ENCODE measurements at regions not wholly inside any gene's neighbourhood (a gene's known extent, or its start where the extent isn't known, plus 50 kb on each side); places are given as distances from the start of the nearest gene placed in this dataset.

DNA sequence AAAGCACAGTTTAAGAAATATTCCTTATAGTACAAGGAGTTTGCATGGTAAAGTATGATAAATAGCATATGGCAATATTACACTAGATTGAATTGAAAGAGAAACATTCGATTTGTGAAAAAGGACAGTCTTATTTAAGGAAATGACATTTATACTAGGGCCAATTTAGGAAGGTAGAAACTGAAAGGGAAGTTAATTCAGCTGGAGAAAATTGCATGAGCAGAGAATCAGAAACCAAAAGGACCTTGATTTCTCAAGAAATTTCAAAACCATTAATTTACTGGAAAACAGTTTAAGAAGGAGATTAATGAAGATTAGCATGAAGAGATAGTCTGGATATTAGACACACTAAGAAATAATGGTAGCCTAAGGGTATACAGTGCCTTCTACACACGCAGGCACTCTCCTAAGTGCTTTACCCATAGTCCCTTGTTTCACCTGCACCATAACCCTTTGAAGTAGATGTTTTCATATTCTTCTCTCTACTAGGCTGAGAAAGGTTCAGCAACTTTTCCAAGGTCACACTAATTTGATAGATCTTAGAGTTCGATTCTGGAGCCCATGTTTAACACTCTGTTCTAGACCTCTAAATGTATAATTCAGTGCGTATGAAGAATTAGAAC is 259.1 kb upstream of the SLIT2 start:
- DNase-seq = no peak

GRCh38 chr4:19987746-19988145 is 264.0 kb upstream of the SLIT2 start:
- DNase-seq = no peak

GRCh38 chr4:19983072-19983471 is 268.6 kb upstream of the SLIT2 start:
- DNase-seq = no peak

DNA sequence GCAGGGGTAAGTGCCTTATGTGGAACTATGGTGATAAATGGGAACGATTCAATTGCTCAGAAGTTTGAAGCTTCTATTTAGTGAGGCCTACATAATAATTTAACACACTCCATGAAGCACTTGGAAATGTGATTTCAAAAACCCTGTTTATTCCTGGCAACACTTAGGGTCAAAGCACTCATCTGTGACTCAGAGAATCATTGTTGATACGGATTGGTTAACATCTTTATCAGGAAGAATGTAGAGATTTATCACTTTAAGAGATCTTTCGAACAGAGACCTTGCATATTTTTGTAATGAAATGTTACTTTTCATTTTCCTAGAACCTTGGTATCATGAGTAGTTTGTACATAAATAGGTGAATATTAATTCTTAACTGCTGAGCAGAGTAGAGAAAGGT is 269.1 kb upstream of the SLIT2 start:
- no peak for DNase-seq

DNA sequence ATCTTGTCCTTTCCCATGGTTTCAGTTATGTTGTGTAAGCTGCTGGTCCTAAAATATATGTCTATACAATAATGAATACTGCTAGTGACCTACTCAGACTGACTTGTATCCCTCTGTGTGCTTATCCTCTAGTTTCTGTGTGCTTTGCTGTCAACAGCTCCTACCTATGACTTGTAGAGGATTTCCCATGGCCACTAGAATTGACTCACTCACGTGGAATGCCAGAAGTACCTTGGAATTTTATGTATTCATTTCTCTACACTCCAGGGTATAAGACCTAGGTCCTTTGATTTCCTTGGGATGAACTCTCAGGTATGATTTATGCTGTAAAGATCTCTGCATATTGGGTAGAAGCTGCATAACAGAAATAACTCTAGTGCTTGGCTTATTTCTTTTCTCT is 279.9 kb upstream of the SLIT2 start:
- DNase-seq = no peak

DNA sequence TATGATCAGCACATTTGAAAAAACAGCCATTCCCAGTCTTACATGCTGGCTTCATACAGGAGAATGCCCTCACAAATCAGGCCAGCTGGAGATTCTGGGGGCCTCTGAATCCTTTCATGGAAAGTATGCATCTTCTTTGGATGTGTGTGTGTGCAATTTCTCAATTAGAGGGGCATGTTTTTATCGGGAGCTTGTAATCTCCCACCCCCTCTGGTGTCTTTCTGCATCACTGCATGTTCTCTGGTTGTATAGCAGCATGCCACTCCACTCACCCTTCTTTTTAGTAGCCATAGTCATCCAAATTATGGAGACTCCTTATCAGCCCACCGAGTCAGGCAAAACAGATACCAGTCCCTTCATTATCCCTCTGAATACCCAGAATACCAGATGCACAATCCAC is 282.2 kb upstream of the SLIT2 start:
- no peak for DNase-seq

- DNase-seq = no peak
Observed at GRCh38 chr4:19961091-19961490, 290.6 kb upstream of the SLIT2 start.

- no peak for DNase-seq
Observed at GRCh38 chr4:19958848-19959247, 292.9 kb upstream of the SLIT2 start.

DNA sequence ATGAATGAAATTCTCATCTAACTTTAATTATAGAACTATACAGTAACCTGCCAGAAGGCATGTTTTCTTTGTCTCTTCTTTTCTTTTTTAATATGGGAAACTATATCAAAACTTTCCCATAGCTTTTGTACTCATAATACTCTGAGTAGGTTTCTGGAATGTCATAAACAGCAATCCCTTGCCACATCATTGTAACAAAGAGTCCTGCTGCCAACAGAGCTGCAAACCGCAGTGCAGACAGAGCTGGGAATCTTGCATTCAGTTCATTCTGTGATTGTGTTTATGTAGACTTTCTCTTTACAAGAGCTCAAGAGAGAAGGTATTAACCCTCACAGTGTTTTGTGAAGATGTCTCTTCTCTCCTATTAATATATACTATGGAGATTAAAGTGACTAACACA is 304.4 kb upstream of the SLIT2 start:
- DNase-seq = no peak

DNA sequence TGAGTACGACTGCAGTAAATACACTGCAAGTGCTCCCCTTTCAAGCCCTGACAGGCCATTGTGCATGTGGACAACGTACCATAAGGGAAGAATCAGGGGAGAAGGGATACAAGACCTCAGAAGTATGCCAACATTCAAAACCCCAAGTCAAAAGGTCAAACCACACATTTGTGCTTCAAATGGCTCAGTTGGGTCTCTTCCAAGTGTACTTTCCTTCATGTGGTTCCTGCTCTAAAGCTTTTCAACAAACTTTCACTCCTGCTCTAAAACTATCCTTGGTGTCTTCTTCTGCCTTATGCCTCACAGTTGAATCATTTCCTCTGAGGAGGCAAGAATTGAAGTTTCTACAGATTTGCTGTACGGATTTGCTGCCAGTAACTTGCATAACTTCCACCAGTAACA is 305.7 kb upstream of the SLIT2 start:
- no peak for DNase-seq

- DNase-seq = no peak
Observed at GRCh38 chr4:19945501-19945900, 306.2 kb upstream of the SLIT2 start.

GRCh38 chr4:19944806-19945205 is 306.9 kb upstream of the SLIT2 start:
- no peak for DNase-seq

DNA sequence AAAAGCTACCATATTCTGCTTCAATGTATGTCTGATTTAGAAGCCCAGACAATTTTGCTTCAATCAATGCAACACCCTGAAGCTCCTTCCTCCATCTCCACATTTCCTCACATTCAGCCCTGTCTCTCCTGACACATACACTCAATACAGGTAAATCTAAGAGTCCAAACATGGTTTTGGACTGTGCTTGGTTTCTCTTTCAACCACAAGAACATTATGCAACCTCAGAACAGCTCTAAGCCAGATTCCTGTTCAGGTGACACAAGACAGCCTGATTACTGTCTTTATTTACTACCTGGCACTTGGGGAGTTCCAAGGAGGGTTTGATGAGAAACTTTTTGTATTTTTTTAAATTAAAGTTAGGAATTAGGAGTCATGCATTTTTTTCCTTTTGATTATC is 307.5 kb upstream of the SLIT2 start:
- no peak for DNase-seq

GRCh38 chr4:19941434-19941833 is 310.3 kb upstream of the SLIT2 start:
- DNase-seq = no peak

- no peak for DNase-seq
Observed at GRCh38 chr4:19940861-19941260, 310.8 kb upstream of the SLIT2 start.

DNA sequence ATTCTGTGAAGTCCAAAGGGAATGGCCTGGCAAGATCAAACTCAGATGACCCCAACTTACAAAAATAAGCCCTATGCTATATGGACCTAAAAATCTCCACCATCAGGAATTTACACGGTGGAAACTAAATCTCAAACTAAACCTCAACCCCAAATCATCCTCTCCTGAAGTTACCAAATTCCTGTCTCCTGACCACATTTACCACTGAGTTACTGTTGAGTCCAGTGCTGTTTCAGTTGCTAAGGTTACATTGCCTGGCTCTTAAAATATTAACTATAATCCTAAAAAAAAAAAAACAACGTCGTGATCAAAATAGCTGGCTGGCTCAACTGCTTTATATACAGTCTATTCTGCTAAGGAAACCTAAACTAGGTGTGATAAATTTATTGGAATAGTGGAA is 315.2 kb upstream of the SLIT2 start:
- no peak for DNase-seq

DNA sequence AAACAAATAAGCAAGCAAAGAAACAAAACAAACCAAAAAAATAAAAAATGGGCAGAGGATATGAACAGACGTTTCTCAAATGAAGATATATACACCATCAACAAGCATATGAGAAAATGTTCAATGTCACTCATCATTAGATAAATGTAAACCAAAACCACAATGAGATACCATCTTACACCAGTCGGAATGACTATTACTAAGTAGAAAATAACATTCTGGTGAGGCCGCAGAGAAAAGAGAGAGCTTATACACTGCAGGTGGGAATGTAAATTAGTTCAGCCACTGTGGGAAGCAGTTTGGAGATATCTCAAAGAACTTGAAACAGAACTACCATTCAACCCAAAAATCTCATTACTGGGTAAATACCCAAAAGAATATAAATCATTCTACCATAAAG is 321.0 kb upstream of the SLIT2 start:
- DNase-seq = no peak

DNA sequence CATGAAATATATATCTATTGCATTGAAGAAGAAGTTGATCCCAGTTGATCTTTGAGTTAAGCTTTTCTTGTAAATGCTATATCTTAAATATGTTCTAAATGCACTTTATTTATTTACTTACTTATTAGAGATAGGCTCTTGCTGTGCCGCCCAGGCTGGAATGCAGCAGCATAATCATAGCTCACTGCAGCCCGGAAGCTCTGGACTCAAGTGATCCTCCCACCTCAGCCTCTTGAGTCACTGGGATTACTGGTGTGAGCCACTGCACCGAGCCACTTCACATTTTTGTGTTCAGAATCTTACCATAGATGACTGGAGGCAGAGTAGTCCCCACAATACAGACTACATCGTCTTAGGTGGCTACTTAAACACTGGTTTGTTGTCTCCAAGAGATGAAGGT is 324.3 kb upstream of the SLIT2 start:
- no peak for DNase-seq

GRCh38 chr4:19925516-19925915 is 326.2 kb upstream of the SLIT2 start:
- DNase-seq = no peak

- no peak for DNase-seq
Observed at GRCh38 chr4:19924761-19925160, 326.9 kb upstream of the SLIT2 start.

DNA sequence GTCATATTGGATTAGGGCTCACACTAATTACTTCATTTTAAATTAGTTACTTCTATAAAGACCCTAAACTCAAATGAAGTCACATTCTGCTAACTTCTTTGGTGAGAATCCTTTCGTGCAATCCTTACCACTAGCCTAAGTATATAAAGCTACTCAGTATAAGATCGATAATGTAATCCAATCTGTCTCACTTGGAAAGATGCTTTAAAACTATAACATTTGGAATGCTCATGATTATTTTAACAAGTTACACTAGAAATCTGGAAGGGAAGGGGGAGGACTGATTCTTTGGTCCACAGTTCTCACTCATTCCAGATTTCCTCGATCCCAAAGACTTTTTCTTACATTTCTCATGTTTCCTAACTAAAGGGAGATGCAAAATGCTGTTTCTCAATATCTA is 336.4 kb upstream of the SLIT2 start:
- DNase-seq = no peak

DNA sequence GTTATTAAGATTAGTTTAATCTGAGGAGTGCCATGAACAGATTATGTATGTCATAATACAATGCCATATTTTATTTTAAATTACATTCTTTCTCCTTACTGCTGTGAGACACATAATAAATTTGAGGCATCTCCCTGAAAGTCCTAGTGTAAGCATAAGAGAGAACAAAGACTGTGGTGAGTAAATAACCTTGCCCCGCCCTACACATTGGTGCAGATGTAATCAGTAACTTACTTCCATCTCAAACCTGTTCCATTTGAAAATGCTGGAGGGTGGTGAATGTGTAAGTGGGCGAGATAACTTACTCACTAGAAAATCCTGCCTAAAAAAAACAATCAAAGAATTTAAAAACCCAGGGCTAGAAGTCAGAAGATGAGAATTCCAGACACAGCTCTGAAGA is 338.1 kb upstream of the SLIT2 start:
- DNase-seq = no peak

- DNase-seq = no peak
Observed at GRCh38 chr4:19910861-19911525, 340.7 kb upstream of the SLIT2 start.

GRCh38 chr4:19905024-19905423 is 346.7 kb upstream of the SLIT2 start:
- no peak for DNase-seq

DNA sequence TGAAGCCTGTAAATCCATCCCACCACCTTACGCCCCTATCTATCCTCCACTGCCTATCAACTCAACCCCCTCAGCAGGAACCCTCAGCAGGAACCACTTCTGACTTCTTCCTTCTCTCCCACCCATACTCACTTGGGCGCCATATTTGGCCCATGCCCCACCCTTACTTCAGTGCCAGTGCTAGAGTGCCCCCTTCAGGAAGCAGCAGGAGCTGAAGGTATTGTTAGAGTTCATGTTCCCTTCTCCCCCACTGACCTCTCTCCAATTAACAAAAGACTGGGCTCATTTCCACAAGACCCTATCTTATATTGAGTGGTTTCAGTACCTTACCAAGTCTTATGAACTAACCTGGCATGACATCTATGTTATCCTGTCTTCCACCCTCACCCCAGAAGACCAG is 363.1 kb upstream of the SLIT2 start:
- DNase-seq = no peak

Measured in effector CD4-positive, alpha-beta T cell (primary cell).